ENCODE measurements at regions not wholly inside any gene's neighbourhood (a gene's known extent, or its start where the extent isn't known, plus 50 kb on each side); places are given as distances from the start of the nearest gene placed in this dataset.

- TF ChIP-seq CTCF (IDR thresholded peaks at IDR 0.05; ENCODE audit: low read depth, low read length, missing input control), result no peak
- no peak for TF ChIP-seq YY1 (IDR thresholded peaks at IDR 0.05)
- TF ChIP-seq REST (IDR thresholded peaks at IDR 0.05), result no peak
- TF ChIP-seq SP1 (IDR thresholded peaks at IDR 0.05), result no peak
- no peak for TF ChIP-seq FOXA1 (IDR thresholded peaks at IDR 0.05)
- no peak for TF ChIP-seq TAF1 (conservative IDR thresholded peaks at IDR 0.05)
- TF ChIP-seq MAX (IDR thresholded peaks at IDR 0.05), result no peak
- TF ChIP-seq GABPA (IDR thresholded peaks at IDR 0.05 in 1 of 2, conservative IDR thresholded peaks at IDR 0.05 in 1 of 2), result no peak
- TF ChIP-seq ATF3 (IDR thresholded peaks at IDR 0.05), result no peak
- TF ChIP-seq JUND (IDR thresholded peaks at IDR 0.05), result no peak
- no peak for TF ChIP-seq FOXA2 (IDR thresholded peaks at IDR 0.05)
- no peak for TF ChIP-seq HNF4G (IDR thresholded peaks at IDR 0.05)
Observed at GRCh38 chr2:198498048-198498447, 693.7 kb downstream of the PLCL1 start.

All from liver (tissue), 3 donors.